Peyer's patch (tissue), 4 donors: ENCODE measurements at regions not wholly inside any gene's neighbourhood (a gene's known extent, or its start where the extent isn't known, plus 50 kb on each side); places are given as distances from the start of the nearest gene placed in this dataset.

Source experiments
- POLR2A ChIP-seq, 2 donors: fragments of 450-650 bp; IDR thresholded peaks; one replicate each; pipeline ENCODE4 v1.5.1; 2017; ENCODE audit warnings: antibody characterized with exemption in 2 of 2, mild to moderate bottlenecking in 2 of 2, moderate library complexity in 2 of 2
- TF ChIP-seq, protein P1 (sequence below), 6 experiments: fragments of 450-650 bp in 4 of 6; fragments of 200-600 bp in 2 of 6; sonication (generic) in 1 of 6; IDR thresholded peaks; one replicate each; pipeline ENCODE4 v1.5.1; 2017 to 2019; ENCODE audit warnings: antibody characterized with exemption in 6 of 6, mild to moderate bottlenecking in 3 of 6, moderate library complexity in 1 of 6

DNA sequence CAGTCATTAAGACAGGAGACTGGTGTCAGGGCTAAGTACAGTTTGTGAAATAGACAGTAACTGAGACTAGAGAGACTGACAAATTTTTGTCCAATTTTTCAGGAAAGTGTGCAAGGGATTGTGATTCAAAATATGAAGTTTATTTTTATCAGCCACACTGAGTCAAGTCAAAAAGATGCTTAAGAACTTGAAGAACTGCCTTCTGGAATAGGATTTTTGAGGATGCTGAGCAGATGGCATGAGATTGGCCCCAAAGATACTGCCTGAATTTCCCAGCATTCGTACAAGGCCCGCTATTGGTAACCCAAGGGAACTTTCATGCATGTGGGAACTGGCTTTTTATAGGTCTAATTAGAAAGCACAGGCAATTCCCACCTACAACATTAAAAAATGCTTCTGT, 610.0 kb downstream of the LMO4 start:
- TF ChIP-seq POLR2A (IDR thresholded peaks at IDR 0.05) = no peak
- TF ChIP-seq, protein P1, sequence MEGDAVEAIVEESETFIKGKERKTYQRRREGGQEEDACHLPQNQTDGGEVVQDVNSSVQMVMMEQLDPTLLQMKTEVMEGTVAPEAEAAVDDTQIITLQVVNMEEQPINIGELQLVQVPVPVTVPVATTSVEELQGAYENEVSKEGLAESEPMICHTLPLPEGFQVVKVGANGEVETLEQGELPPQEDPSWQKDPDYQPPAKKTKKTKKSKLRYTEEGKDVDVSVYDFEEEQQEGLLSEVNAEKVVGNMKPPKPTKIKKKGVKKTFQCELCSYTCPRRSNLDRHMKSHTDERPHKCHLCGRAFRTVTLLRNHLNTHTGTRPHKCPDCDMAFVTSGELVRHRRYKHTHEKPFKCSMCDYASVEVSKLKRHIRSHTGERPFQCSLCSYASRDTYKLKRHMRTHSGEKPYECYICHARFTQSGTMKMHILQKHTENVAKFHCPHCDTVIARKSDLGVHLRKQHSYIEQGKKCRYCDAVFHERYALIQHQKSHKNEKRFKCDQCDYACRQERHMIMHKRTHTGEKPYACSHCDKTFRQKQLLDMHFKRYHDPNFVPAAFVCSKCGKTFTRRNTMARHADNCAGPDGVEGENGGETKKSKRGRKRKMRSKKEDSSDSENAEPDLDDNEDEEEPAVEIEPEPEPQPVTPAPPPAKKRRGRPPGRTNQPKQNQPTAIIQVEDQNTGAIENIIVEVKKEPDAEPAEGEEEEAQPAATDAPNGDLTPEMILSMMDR (IDR thresholded peaks at IDR 0.05) = no peak
